H1 (cell line): ENCODE measurements at regions not wholly inside any gene's neighbourhood (a gene's known extent, or its start where the extent isn't known, plus 50 kb on each side); places are given as distances from the start of the nearest gene placed in this dataset.

Source experiments
- CBX5 ChIP-seq: fragments of 300-800, 300-1000 bp; sonication (generic); IDR thresholded peaks from 2 replicates; pipeline ENCODE4 v1.7.1; 2016; ENCODE audit warnings: antibody characterized with exemption, low read length, low read depth
- CEBPB ChIP-seq: IDR thresholded peaks from 2 replicates; pipeline ENCODE4 v1.6.1; 2012; ENCODE audit warnings: low read depth, low read length
- GTF2F1 ChIP-seq: IDR thresholded peaks from 2 replicates; pipeline ENCODE4 v1.6.1; 2012; ENCODE audit warnings: low read depth, low read length, improper control_type of control experiment, borderline replicate concordance
- JUND ChIP-seq: IDR thresholded peaks from 2 replicates; pipeline ENCODE4 v1.6.1; 2011; ENCODE audit warnings: mild to moderate bottlenecking, improper control_type of control experiment, low read length
- USF2 ChIP-seq: IDR thresholded peaks from 2 replicates; pipeline ENCODE4 v1.6.1; 2011; ENCODE audit warnings: low read length, improper control_type of control experiment

- TF ChIP-seq CBX5, result no peak
- TF ChIP-seq USF2, result no peak
- TF ChIP-seq CEBPB, result no peak
- no peak for TF ChIP-seq GTF2F1
- no peak for TF ChIP-seq JUND
Measured at GRCh38 chr1:157455318-157455717, 97.0 kb downstream of the FCRL5 start (continued).
